ENCODE measurements at regions not wholly inside any gene's neighbourhood (a gene's known extent, or its start where the extent isn't known, plus 50 kb on each side); places are given as distances from the start of the nearest gene placed in this dataset.

DNA sequence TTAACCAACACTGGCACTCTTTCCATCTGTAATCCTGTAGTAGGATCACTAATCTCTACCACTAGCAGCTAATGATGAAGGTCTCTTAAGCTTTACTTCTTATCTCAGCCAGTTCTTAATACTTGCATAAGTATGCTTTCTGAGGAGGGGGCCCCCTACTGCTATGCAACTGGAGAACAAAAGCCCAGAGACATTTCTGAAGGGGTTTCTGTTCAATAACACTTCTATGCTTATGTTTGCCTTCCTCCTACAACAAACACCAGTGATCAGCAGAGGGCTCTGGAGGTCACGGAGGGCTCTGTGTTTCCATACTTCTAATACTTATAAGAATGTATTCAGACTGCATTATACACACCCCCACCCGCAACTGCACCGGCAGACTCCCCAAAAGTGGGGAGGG lies 215.8 kb downstream of the BARHL2 start:
- no peak for TF ChIP-seq POLR2A (IDR thresholded peaks at IDR 0.05)
- DNase-seq, result no peak

DNA sequence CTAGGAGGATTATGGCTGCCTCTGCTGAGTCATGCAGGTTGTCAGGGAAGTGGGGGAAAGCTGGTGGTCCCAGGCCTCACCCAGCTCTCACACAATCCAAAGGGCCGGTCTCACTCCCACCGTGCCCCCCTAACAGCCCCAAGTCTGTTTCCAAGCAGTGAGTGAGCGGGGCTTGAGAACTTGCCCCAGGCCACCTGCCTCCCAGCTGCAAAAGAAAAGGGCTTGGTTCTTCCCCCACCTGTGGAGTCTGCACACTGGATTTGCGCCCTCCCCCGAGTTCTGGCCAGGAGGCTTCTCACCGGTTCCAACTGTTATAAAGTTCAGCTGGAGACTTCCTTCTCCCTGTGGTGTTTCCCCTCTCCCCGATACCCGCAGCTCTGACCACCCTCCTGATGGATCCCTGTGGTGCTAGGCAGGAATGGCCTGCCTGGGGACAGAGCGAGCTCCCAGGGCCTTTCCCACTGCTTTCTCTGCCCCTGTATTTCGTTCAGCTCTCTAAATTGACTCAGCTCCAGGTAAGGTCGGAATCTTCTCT lies 222.3 kb downstream of the BARHL2 start:
- intact Hi-C loops (cut with DNase I; ENCODE audit: low total_unique reads), result no loop called here
- H3K4me1 ChIP-seq, result no peaks in the 10 kb centered on the region
- TF ChIP-seq, protein P1, sequence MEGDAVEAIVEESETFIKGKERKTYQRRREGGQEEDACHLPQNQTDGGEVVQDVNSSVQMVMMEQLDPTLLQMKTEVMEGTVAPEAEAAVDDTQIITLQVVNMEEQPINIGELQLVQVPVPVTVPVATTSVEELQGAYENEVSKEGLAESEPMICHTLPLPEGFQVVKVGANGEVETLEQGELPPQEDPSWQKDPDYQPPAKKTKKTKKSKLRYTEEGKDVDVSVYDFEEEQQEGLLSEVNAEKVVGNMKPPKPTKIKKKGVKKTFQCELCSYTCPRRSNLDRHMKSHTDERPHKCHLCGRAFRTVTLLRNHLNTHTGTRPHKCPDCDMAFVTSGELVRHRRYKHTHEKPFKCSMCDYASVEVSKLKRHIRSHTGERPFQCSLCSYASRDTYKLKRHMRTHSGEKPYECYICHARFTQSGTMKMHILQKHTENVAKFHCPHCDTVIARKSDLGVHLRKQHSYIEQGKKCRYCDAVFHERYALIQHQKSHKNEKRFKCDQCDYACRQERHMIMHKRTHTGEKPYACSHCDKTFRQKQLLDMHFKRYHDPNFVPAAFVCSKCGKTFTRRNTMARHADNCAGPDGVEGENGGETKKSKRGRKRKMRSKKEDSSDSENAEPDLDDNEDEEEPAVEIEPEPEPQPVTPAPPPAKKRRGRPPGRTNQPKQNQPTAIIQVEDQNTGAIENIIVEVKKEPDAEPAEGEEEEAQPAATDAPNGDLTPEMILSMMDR (IDR thresholded peaks at IDR 0.05), result no peak
- TF ChIP-seq POLR2A (IDR thresholded peaks at IDR 0.05), result no peak
- no peaks in the 10 kb centered on the region for H3K9me3 ChIP-seq
- H3K27me3 ChIP-seq, result no peaks in the 10 kb centered on the region
- no peak overlapping the region for H3K27ac ChIP-seq
- no peak overlapping the region for H3K4me3 ChIP-seq
- no peaks in the 10 kb centered on the region for H3K36me3 ChIP-seq (ENCODE audit: low read depth, missing control alignments)
- WGBS, 2 donors, result 88 to 90% methylated on average over 10 to 11 of the region's 11 CpGs
- DNase-seq, result no peak

More for the DNA sequence above, 215.8 kb downstream of the BARHL2 start:
- no peaks in the 10 kb centered on the region for H3K27me3 ChIP-seq
- no peaks in the 10 kb centered on the region for H3K36me3 ChIP-seq (ENCODE audit: low read depth, missing control alignments)
- 64 to 73% methylated on average over 3 of the region's 3 CpGs for WGBS, 2 donors
- H3K27ac ChIP-seq, result no peak overlapping the region
- no peaks in the 10 kb centered on the region for H3K9me3 ChIP-seq
- H3K4me1 ChIP-seq, result no peaks in the 10 kb centered on the region
- intact Hi-C loops (cut with DNase I; ENCODE audit: low total_unique reads), result no loop called here
- no peak overlapping the region for H3K4me3 ChIP-seq

DNA sequence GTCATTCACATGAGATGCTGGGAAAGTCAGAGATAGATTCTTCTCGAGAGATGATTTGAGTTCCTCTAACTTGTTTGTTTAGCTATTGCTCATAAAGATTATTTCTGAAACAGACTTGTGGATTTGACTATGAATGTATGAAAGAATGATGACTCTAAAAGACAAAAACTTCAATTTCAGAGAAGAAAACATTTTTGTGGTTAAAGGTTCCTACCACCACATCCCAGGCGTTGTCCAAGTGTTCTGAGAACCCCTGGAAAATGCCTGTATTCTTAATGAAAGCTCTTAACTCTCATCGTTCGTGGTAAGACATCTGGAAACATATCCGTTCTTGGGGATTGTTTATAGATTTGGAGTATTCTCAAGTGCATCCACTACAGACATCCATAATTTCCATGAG lies 228.7 kb downstream of the BARHL2 start:
- intact Hi-C loops (cut with DNase I; ENCODE audit: low total_unique reads), result no loop called here
- Histone ChIP-seq H3K27ac (no peak overlapping the region), H3K27me3 (no peaks in the 10 kb centered on the region), H3K4me1 (no peaks in the 10 kb centered on the region), H3K4me3 (no peak overlapping the region), H3K36me3 (ENCODE audit: low read depth, missing control alignments) (no peaks in the 10 kb centered on the region), H3K9me3 (no peaks in the 10 kb centered on the region)
- 83 to 85% methylated on average over 5 of the region's 5 CpGs for WGBS, 2 donors
- no peak for DNase-seq
- no peak for TF ChIP-seq POLR2A (IDR thresholded peaks at IDR 0.05)
- TF ChIP-seq, protein P1 (IDR thresholded peaks at IDR 0.05), result no peak

DNA sequence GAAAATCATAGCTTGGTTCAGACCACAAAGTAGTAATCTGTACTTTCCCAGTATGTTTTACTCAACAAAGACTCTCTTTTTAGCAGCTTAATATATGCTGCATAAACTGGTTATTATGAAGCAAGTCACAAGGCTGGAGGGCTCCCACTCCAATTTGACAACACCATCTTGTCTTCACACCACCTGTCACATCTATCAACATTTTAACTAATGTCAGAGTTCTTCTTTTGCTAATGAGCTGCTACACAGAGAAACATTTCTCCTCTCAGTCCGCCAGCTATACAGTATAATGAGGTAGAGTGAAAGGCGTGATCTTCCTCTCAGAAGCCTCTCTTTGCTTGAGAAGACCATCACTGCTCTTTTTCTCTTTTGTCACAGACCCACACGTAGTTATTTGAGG lies 230.1 kb downstream of the BARHL2 start:
- Histone ChIP-seq H3K36me3 (ENCODE audit: low read depth, missing control alignments) (no peaks in the 10 kb centered on the region), H3K4me1 (no peaks in the 10 kb centered on the region), H3K27ac (no peak overlapping the region), H3K27me3 (no peaks in the 10 kb centered on the region), H3K9me3 (no peaks in the 10 kb centered on the region), H3K4me3 (no peak overlapping the region)
- TF ChIP-seq, protein P1 (IDR thresholded peaks at IDR 0.05), result no peak
- TF ChIP-seq POLR2A (IDR thresholded peaks at IDR 0.05), result no peak
- WGBS, 2 donors, result 76 to 86% methylated on average over 3 of the region's 3 CpGs
- intact Hi-C loops (cut with DNase I; ENCODE audit: low total_unique reads), result no loop called here
- DNase-seq, result no peak

DNA sequence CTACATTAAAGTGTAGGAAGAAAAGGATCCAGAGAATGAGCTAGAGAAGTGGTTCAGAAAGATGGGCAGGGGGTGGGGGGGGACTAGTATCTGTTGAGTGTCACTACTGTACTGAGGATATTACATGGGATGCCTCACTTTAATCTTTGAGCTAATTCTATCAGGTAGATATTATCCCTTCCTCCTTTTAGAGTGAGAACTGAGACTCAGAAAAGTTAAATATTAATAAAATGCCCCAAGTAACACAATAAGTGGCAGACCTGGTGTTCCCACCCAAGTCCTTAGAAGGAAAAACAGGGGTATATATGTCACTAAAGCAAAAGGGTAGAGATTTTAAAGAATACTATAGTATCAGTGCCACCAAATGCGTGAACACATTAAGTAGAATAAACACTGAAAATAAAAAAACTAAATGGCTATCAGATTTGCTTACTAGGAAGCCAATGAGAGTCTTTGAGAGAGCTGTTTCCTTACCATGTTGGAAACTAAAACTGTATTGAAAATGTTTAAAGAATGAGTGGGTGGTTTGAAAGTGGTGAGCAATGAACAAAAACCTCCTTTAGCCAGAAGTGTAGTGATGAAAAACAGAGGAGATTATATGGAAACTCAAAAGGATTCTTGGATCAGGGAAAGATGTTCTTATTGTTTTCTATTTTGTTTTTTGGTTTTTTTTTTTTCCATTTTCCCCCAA lies 230.8 kb downstream of the BARHL2 start:
- no peak for TF ChIP-seq POLR2A (IDR thresholded peaks at IDR 0.05)
- TF ChIP-seq, protein P1 (IDR thresholded peaks at IDR 0.05), result no peak
- Histone ChIP-seq H3K36me3 (ENCODE audit: low read depth, missing control alignments) (no peaks in the 10 kb centered on the region), H3K4me1 (no peaks in the 10 kb centered on the region), H3K4me3 (no peak overlapping the region), H3K27ac (no peak overlapping the region), H3K27me3 (no peaks in the 10 kb centered on the region), H3K9me3 (no peaks in the 10 kb centered on the region)
- no peak for DNase-seq
- 84 to 87% methylated on average over 1 of the region's 1 CpG for WGBS, 2 donors
- intact Hi-C loops (cut with DNase I; ENCODE audit: low total_unique reads), result no loop called here
